HG02798 (cell line): ENCODE measurements at regions not wholly inside any gene's neighbourhood (a gene's known extent, or its start where the extent isn't known, plus 50 kb on each side); places are given as distances from the start of the nearest gene placed in this dataset.

Experiments used
- ATAC-seq: cut with Tn5 transposase; IDR thresholded peaks from one replicate; pipeline ENCODE4 v1.9.1; 2021; ENCODE audit warnings: mild to moderate bottlenecking; ENCODE audit not compliant: unreplicated experiment, poor library complexity

GRCh38 chr7:121474301-121474673, 78.2 kb upstream of the FAM3C start:
- no peak for ATAC-seq

DNA sequence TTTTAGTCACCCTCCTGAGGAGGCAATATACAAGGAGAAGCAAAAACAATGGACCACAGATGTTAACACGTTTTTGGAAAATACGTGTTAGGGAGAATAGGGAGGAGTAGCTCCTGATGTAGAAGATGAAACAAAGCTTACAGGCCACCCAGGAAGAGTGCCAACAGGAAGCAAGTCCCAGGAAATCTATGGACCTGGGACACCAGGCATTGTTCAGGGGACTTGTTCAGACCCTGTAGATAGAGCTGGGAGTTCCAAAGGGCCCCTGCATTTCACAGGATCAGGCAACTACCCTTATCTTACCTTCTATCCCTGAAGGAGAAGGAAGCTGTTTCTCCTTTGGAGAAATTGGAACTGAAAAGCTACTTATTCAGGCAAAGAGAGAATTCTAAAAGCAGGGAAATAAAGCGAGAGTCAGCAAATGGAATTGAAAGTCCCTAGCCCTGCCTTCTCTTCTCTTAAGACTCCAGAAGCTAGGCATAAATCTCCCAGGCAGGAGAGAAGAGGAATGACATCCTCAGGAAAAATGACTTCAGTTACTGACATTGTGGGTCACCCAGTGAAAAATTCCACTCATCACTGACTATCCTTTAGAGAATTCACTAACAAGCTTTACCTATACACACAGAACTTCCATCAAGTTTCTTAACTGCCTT, 77.7 kb upstream of the FAM3C start:
- ATAC-seq, result no peak

DNA sequence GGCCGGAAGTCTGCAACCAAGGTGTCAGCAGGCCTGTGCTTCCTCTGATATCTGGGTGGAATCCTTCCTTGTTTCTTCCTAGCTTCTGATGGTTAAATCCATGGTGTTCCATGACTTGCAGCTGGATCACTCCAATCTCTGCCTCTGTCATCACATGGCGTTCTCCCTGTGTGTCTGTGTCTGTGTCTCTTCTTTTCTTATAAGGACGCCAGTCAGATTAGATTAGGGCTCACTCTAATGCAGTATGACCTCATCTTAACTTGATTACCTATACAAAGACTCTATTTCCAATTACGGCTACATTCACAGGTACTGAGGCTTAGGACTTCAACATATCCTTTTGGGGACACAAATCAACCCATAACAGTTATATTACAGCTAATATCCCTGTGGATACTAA, 70.3 kb upstream of the FAM3C start:
- ATAC-seq, result no peak

DNA sequence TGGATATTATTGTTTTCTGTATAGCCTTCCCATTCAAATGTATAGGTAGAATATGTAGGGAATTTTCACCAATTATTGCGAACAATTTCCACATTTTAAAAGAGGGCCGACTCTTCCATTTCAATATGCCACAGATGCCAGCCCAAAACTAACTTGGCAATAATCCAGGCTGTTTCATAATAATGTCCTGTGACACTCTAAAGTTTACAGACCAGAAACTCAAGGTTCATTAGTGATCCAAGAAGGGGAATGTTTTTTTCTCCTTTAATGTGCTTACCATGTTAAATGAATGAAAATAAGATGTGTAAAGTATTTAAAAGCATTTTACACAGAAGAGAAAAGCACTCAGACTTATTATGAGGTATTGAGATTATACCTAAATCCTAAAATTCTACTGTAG, 63.0 kb upstream of the FAM3C start:
- no peak for ATAC-seq

GRCh38 chr7:121456785-121457359, 60.8 kb upstream of the FAM3C start:
- ATAC-seq, result no peak

GRCh38 chr7:121456015-121456414, 59.9 kb upstream of the FAM3C start:
- ATAC-seq, result no peak

GRCh38 chr7:121452389-121452788, 56.3 kb upstream of the FAM3C start:
- no peak for ATAC-seq

GRCh38 chr7:121451367-121452094, 55.4 kb upstream of the FAM3C start:
- ATAC-seq, result no peak

GRCh38 chr7:121450631-121451198, 54.6 kb upstream of the FAM3C start:
- ATAC-seq, result no peak

- no peak for ATAC-seq
These were observed 53.7 kb upstream of the FAM3C start for GRCh38 chr7:121449735-121450240.

GRCh38 chr7:121449329-121449728, 53.2 kb upstream of the FAM3C start:
- no peak for ATAC-seq

GRCh38 chr7:121448429-121448828, 52.3 kb upstream of the FAM3C start:
- no peak for ATAC-seq

GRCh38 chr7:121447911-121448300, 51.8 kb upstream of the FAM3C start:
- ATAC-seq, result no peak

DNA sequence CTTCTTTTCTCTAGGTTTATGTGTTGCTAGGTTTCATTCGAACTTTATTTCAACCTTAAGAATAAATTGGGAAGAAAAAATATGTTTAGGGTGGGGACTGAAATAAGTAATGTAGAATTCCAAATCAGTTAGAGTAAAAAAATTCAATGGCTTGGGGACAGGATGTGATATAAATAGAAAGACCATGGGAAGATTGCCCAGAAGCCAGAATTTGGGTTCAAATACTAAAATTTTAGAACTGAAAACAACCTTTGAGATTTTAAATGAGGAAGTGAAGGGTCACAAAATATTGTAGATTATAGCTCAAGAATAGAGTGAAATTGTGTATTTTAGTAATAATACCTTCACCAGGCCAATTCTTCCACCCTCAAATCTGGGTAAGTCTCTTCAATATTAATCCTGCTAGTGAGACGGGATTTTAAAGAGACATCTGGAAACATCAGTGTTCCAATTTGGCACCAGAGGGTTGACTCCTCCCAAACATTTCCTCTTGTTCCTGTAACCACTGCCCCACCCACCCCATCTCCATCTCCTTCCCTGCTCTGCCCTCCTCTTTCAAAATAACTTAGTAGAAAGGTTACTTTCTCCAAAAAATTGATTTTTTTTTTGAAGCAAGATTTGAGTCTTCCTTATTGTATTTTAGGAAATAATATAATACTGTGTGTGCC, 51.3 kb upstream of the FAM3C start:
- no peak for ATAC-seq

DNA sequence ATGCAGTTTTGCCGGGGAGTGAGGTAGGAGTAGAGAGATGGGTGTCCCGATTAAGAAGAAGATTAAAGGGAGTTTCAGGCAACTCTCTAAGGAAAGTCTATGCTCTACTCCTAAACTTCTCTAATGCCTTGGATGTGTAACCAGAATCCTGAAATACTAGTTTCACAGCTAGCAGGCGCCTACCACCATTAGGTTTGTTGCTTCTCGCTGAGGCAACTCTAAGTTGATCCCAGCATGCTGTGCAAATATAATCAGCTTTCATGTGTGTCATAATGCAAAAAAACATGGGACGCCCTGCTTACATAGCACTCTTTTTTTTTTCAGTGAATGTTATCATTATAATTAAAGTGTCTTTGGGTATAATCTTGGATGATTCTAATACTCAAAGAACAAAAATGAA, 50.4 kb upstream of the FAM3C start:
- ATAC-seq, result no peak
